ENCODE measurements at regions not wholly inside any gene's neighbourhood (a gene's known extent, or its start where the extent isn't known, plus 50 kb on each side); places are given as distances from the start of the nearest gene placed in this dataset.

DNA sequence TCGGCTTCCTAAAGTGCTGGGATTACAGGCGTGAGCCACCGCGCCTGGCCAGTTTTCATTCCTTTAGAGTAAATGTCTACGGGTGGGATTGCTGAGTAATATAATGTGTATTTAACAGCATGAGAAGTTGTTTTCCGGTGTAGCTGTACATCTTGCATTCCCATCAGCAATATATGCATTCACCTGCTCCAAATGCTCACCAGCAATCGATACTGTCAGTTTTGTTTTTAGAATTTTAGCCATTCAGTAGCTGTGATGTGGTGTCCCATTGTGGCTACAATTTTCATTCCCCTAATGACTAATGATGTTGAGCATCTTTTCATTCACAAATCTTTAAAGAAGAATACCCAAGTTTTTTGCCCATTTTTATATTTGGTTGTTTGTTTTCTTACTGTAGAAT, 134.8 kb upstream of the RGMA start:
- TF ChIP-seq, protein P1, sequence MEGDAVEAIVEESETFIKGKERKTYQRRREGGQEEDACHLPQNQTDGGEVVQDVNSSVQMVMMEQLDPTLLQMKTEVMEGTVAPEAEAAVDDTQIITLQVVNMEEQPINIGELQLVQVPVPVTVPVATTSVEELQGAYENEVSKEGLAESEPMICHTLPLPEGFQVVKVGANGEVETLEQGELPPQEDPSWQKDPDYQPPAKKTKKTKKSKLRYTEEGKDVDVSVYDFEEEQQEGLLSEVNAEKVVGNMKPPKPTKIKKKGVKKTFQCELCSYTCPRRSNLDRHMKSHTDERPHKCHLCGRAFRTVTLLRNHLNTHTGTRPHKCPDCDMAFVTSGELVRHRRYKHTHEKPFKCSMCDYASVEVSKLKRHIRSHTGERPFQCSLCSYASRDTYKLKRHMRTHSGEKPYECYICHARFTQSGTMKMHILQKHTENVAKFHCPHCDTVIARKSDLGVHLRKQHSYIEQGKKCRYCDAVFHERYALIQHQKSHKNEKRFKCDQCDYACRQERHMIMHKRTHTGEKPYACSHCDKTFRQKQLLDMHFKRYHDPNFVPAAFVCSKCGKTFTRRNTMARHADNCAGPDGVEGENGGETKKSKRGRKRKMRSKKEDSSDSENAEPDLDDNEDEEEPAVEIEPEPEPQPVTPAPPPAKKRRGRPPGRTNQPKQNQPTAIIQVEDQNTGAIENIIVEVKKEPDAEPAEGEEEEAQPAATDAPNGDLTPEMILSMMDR (IDR thresholded peaks at IDR 0.05; ENCODE audit: insufficient read depth, low read depth, low read length): no peak
- TF ChIP-seq EZH2 (IDR thresholded peaks at IDR 0.05; ENCODE audit: insufficient read depth, low read length): no peak
